Choroid plexus epithelial cell (primary cell): ENCODE measurements at regions not wholly inside any gene's neighbourhood (a gene's known extent, or its start where the extent isn't known, plus 50 kb on each side); places are given as distances from the start of the nearest gene placed in this dataset.

Experiments used
- DNase-seq: peaks from one replicate; pipeline ENCODE4 v3.0.0-alpha.2; 2010; ENCODE audit warnings: low read depth
- H3K4me3 ChIP-seq: 2 replicates; pipeline ENCODE4 v1.5.1; 2011; ENCODE audit warnings: low read depth, mild to moderate bottlenecking, control low read depth, low read length, moderate library complexity
- CTCF ChIP-seq: conservative IDR thresholded peaks from 2 replicates; pipeline ENCODE4 v1.5.1; 2011; ENCODE audit warnings: low read depth, mild to moderate bottlenecking, control low read depth, inconsistent platforms, low read length, moderate library complexity

GRCh38 chrY:4483693-4484092, 516.4 kb upstream of the PCDH11Y start:
- H3K4me3 ChIP-seq, result no peak overlapping the region
- DNase-seq, result peak; percentile 3
- no peak for TF ChIP-seq CTCF
